Naive thymus-derived CD4-positive, alpha-beta T cell (primary cell): ENCODE measurements at regions not wholly inside any gene's neighbourhood (a gene's known extent, or its start where the extent isn't known, plus 50 kb on each side); places are given as distances from the start of the nearest gene placed in this dataset.

ENCODE experiments used
- ATAC-seq: fragments of 150-1000 bp; cut with Tn5 transposase; 2 replicates; pipeline ENCODE4 v1.10.0; 2021; ENCODE audit warnings: mild to moderate bottlenecking, moderate library complexity
- CTCF ChIA-PET: fragments of 350-600 bp; sonication (Branson Sonifier 250); formaldehyde crosslinking; loops from one replicate; lab custom pipeline; 2021; ENCODE audit warnings: antibody characterized with exemption; lab: Charles Lee
- POLR2A ChIA-PET: fragments of 350-600 bp; sonication (Branson Sonifier 250); formaldehyde crosslinking; loops from one replicate; lab custom pipeline; 2021; ENCODE audit warnings: antibody characterized with exemption, inconsistent platforms; lab: Charles Lee
- DNase-seq, 9 donors: peaks; one replicate each; pipeline versions ENCODE4 v3.0.0 to v3.0.0-alpha.2; 2020 to 2022; ENCODE audit warnings: mixed read lengths in 1 of 9
- H3K27ac ChIP-seq: one replicate; pipeline ENCODE4 v1.7.0; 2013; ENCODE audit warnings: mild to moderate bottlenecking, low read depth, low read length, moderate library complexity
- H3K27me3 ChIP-seq, 2 donors: one replicate each; pipeline ENCODE4 v1.7.0; 2013; ENCODE audit warnings: low read length in 2 of 2, mild to moderate bottlenecking in 2 of 2, moderate library complexity in 2 of 2; ENCODE audit not compliant: control insufficient read depth in 2 of 2, insufficient read depth in 2 of 2
- H3K36me3 ChIP-seq, 3 experiments: 1 replicate in 2 of 3; 2 replicates in 1 of 3; pipeline ENCODE4 v1.7.0; 2013; ENCODE audit warnings: low read length in 3 of 3, mild to moderate bottlenecking in 3 of 3, moderate library complexity in 1 of 3; ENCODE audit not compliant: insufficient read depth in 3 of 3, control insufficient read depth in 2 of 3
- H3K4me1 ChIP-seq, 2 donors: one replicate each; pipeline ENCODE4 v1.7.0; 2013; ENCODE audit warnings: low read length in 2 of 2, mild to moderate bottlenecking in 2 of 2, moderate library complexity in 1 of 2; ENCODE audit not compliant: control insufficient read depth in 2 of 2, insufficient read depth in 2 of 2
- H3K4me3 ChIP-seq: 2 replicates; pipeline ENCODE4 v1.7.0; 2013; ENCODE audit warnings: mild to moderate bottlenecking, low read length
- H3K9me3 ChIP-seq, 3 experiments: 1 replicate in 2 of 3; 2 replicates in 1 of 3; pipeline ENCODE4 v1.7.0; 2013; ENCODE audit warnings: low read length in 3 of 3; ENCODE audit not compliant: control insufficient read depth in 2 of 3
- H3K27ac Mint-ChIP-seq, 9 donors: one replicate each; pipeline ENCODE4 v1.8.0; 2020 to 2022; ENCODE audit warnings: mixed read lengths in 9 of 9, mild to moderate bottlenecking in 8 of 9, moderate library complexity in 5 of 9, inconsistent platforms in 2 of 9
- H3K27me3 Mint-ChIP-seq, 5 donors: one replicate each; pipeline ENCODE4 v1.8.0; 2021 to 2022; ENCODE audit warnings: mixed read lengths in 5 of 5, mild to moderate bottlenecking in 1 of 5
- H3K36me3 Mint-ChIP-seq, 5 donors: one replicate each; pipeline ENCODE4 v1.8.0; 2020 to 2022; ENCODE audit warnings: mixed read lengths in 5 of 5, mild to moderate bottlenecking in 3 of 5, inconsistent platforms in 1 of 5
- H3K4me1 Mint-ChIP-seq, 7 donors: one replicate each; pipeline ENCODE4 v1.8.0; 2020 to 2022; ENCODE audit warnings: mixed read lengths in 7 of 7, mild to moderate bottlenecking in 3 of 7, inconsistent platforms in 1 of 7
- H3K4me3 Mint-ChIP-seq, 10 donors: one replicate each; pipeline ENCODE4 v1.8.0; 2020 to 2022; ENCODE audit warnings: mild to moderate bottlenecking in 10 of 10, mixed read lengths in 10 of 10, moderate library complexity in 6 of 10, inconsistent platforms in 2 of 10
- H3K9me3 Mint-ChIP-seq, 11 donors: one replicate each; pipeline ENCODE4 v1.8.0; 2020 to 2022; ENCODE audit warnings: mixed read lengths in 11 of 11, mild to moderate bottlenecking in 4 of 11, inconsistent platforms in 1 of 11, moderate library complexity in 1 of 11
- intact Hi-C, 2 donors: fragments of 100-400 bp; cut with micrococcal nuclease; formaldehyde crosslinking; loops; one replicate each; pipeline ENCODE4 v1.15.1; 2023

DNA sequence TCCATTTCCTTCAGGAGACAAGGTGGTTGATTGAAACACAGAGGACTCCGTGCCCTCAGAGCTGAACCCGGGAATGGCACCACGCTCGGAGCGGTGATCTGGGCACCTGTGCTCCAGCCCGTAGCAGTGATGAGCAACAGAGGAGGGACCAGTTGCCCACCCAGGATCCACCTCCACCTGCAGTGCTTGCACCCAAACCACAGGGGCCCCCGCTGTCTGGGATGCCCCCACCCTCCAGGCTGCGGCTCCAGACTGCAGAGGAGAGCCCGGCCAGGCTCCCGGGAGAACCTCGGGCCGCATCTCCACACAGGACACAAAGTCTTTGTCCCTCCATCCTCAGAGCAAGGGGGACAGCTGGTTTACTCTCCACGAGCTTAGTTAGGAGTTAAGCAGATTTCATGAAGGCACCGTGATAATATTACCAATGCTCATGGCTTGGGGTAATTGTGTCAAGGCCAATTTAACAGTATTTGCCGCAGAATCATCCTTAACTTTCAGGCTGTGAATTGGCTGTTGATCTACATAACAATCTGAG lies 100.6 kb downstream of the TNFAIP2 start:
- Mint-ChIP-seq H3K4me1 (peaks cover 0 to 9% (median 3%) of the 10 kb centered on the region in 7 donors), H3K36me3 (no peaks in the 10 kb centered on the region), H3K9me3 (peaks cover 0 to 2% (median 0%) of the 10 kb centered on the region in 11 donors), H3K4me3 (no peak overlapping the region), H3K27me3 (peaks cover 32 to 62% (median 36%) of the 10 kb centered on the region in 5 donors), H3K27ac (no peak overlapping the region)
- H3K9me3 ChIP-seq, result no peaks in the 10 kb centered on the region
- intact Hi-C loops, result no loop called here
- H3K4me3 ChIP-seq, result no peak overlapping the region
- no peaks in the 10 kb centered on the region for H3K27me3 ChIP-seq
- H3K4me1 ChIP-seq, result no peaks in the 10 kb centered on the region
- no peak for ATAC-seq
- H3K36me3 ChIP-seq, result no peaks in the 10 kb centered on the region
- H3K27ac ChIP-seq, result no peak overlapping the region
- POLR2A ChIA-PET, result no interaction called here
- no peak for DNase-seq
- CTCF ChIA-PET, result no interaction called here

GRCh38 chr14:103225062-103225461 lies 101.8 kb downstream of the TNFAIP2 start:
- POLR2A ChIA-PET, result no interaction called here
- no peaks in the 10 kb centered on the region for H3K9me3 ChIP-seq
- no peak overlapping the region for H3K27ac ChIP-seq
- Mint-ChIP-seq H3K27ac (no peak overlapping the region), H3K27me3 (peaks cover 20 to 52% (median 27%) of the 10 kb centered on the region in 5 donors), H3K36me3 (no peaks in the 10 kb centered on the region), H3K4me3 (no peak overlapping the region), H3K4me1 (peaks cover 0 to 4% (median 0%) of the 10 kb centered on the region in 7 donors), H3K9me3 (no peaks in the 10 kb centered on the region)
- CTCF ChIA-PET, result no interaction called here
- intact Hi-C loops, result no loop called here
- no peak overlapping the region for H3K4me3 ChIP-seq
- DNase-seq (no peak), ATAC-seq (no peak)
- H3K27me3 ChIP-seq, result no peaks in the 10 kb centered on the region
- H3K36me3 ChIP-seq, result no peaks in the 10 kb centered on the region
- H3K4me1 ChIP-seq, result no peaks in the 10 kb centered on the region

GRCh38 chr14:103225476-103225875 lies 102.2 kb downstream of the TNFAIP2 start:
- intact Hi-C loops, result no loop called here
- CTCF ChIA-PET, result no interaction called here
- Mint-ChIP-seq H3K4me3 (no peak overlapping the region), H3K36me3 (no peaks in the 10 kb centered on the region), H3K4me1 (peaks cover 0 to 4% (median 0%) of the 10 kb centered on the region in 7 donors), H3K27me3 (peaks cover 20 to 52% (median 27%) of the 10 kb centered on the region in 5 donors), H3K27ac (no peak overlapping the region), H3K9me3 (no peaks in the 10 kb centered on the region)
- Histone ChIP-seq H3K4me1 (no peaks in the 10 kb centered on the region), H3K27ac (no peak overlapping the region), H3K4me3 (no peak overlapping the region), H3K36me3 (no peaks in the 10 kb centered on the region), H3K9me3 (no peaks in the 10 kb centered on the region), H3K27me3 (no peaks in the 10 kb centered on the region)
- POLR2A ChIA-PET, result no interaction called here
- ATAC-seq, result no peak
- no peak for DNase-seq

DNA sequence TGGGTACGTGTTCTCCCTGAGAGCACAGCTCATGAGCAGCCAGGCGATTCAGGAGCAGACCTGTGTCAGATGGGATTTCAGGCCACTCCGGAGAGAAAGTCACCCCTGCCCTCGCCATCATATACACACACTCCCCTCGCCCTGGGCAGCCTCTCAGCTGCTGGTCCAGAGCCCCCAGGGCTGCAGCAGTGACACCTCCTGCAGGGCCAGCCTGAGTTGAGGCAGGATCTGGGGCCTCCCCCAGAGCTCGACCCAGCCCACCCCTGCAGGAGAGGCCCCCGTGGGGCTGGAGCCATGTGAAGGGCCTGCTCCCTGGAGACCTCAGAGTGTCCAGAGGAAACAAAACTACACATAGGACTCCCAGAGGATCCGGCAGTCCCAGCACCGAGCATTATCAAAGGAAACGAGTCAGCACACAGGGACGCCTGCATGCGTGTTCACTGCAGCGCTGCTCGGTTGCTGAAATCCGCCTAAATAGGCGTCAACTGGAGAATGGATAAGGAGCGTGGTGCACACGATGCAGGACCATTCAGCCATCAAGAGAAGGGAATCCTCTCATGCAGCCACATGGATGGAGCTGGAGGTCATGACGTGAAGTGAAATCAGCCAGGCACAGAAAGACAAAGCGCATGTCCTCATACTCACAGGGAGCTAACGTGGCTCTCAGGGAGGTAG lies 104.0 kb downstream of the TNFAIP2 start:
- Histone ChIP-seq H3K27ac (no peak overlapping the region), H3K9me3 (no peaks in the 10 kb centered on the region), H3K36me3 (no peaks in the 10 kb centered on the region), H3K4me3 (no peak overlapping the region), H3K4me1 (no peaks in the 10 kb centered on the region), H3K27me3 (no peaks in the 10 kb centered on the region)
- POLR2A ChIA-PET, result no interaction called here
- no peaks in the 10 kb centered on the region for H3K9me3 Mint-ChIP-seq
- H3K4me1 Mint-ChIP-seq, result peaks cover 0 to 4% (median 0%) of the 10 kb centered on the region in 7 donors
- intact Hi-C loops, result no loop called here
- peaks cover 7 to 39% (median 23%) of the 10 kb centered on the region in 5 donors for H3K27me3 Mint-ChIP-seq
- H3K27ac Mint-ChIP-seq, result no peak overlapping the region
- H3K4me3 Mint-ChIP-seq, result no peak overlapping the region
- no peak for DNase-seq
- no peak for ATAC-seq
- CTCF ChIA-PET, result no interaction called here
- no peaks in the 10 kb centered on the region for H3K36me3 Mint-ChIP-seq

GRCh38 chr14:103228076-103228806 lies 105.0 kb downstream of the TNFAIP2 start:
- no peak for ATAC-seq
- Mint-ChIP-seq H3K27ac (no peak overlapping the region), H3K27me3 (peaks cover 0 to 36% (median 13%) of the 10 kb centered on the region in 5 donors), H3K4me3 (no peak overlapping the region), H3K9me3 (no peaks in the 10 kb centered on the region), H3K36me3 (no peaks in the 10 kb centered on the region), H3K4me1 (peaks cover 0 to 3% (median 0%) of the 10 kb centered on the region in 7 donors)
- Histone ChIP-seq H3K27me3 (no peaks in the 10 kb centered on the region), H3K36me3 (no peaks in the 10 kb centered on the region), H3K4me1 (no peaks in the 10 kb centered on the region), H3K4me3 (no peak overlapping the region), H3K27ac (no peak overlapping the region), H3K9me3 (no peaks in the 10 kb centered on the region)
- POLR2A ChIA-PET, result no interaction called here
- intact Hi-C loops, result no loop called here
- DNase-seq, result no peak
- CTCF ChIA-PET, result no interaction called here

- Histone ChIP-seq H3K4me1 (no peaks in the 10 kb centered on the region), H3K9me3 (no peaks in the 10 kb centered on the region), H3K4me3 (no peak overlapping the region), H3K27me3 (no peaks in the 10 kb centered on the region), H3K27ac (no peak overlapping the region), H3K36me3 (no peaks in the 10 kb centered on the region)
- POLR2A ChIA-PET, result no interaction called here
- CTCF ChIA-PET, result no interaction called here
- Mint-ChIP-seq H3K27me3 (peaks cover 0 to 36% (median 12%) of the 10 kb centered on the region in 5 donors), H3K36me3 (no peaks in the 10 kb centered on the region), H3K9me3 (no peaks in the 10 kb centered on the region), H3K27ac (no peak overlapping the region), H3K4me3 (no peak overlapping the region), H3K4me1 (no peaks in the 10 kb centered on the region)
- DNase-seq, result no peak
- no peak for ATAC-seq
- intact Hi-C loops, result no loop called here
Measured at GRCh38 chr14:103228866-103229265, 105.2 kb upstream of the EIF5 start.
